H9 (cell line): ENCODE measurements at regions not wholly inside any gene's neighbourhood (a gene's known extent, or its start where the extent isn't known, plus 50 kb on each side); places are given as distances from the start of the nearest gene placed in this dataset.
"Not testable (repeated sequence)": the region's sequence is repeated elsewhere in the genome, so short reads cannot be mapped to it uniquely, and the experiment has no call there.

Source experiments
- DNase-seq: peaks from one replicate; pipeline ENCODE4 v3.0.0-alpha.2; 2017
- H2AFZ ChIP-seq: one replicate; pipeline ENCODE4 v1.6.1; 2013; ENCODE audit warnings: mild to moderate bottlenecking, low read length, control low read depth, moderate library complexity
- H2AK5ac ChIP-seq: 2 replicates; pipeline ENCODE4 v1.6.1; 2013; ENCODE audit warnings: low read length, control low read depth, mixed read lengths; ENCODE audit not compliant: insufficient read length
- H2BK120ac ChIP-seq: one replicate; pipeline ENCODE4 v1.6.1; 2013; ENCODE audit warnings: low read depth, mild to moderate bottlenecking, low read length, control low read depth, inconsistent platforms; ENCODE audit not compliant: poor library complexity, severe bottlenecking
- H2BK12ac ChIP-seq: 2 replicates; pipeline ENCODE4 v1.6.1; 2013; ENCODE audit warnings: low read length, control low read depth, mixed read lengths, low read depth; ENCODE audit not compliant: insufficient read length
- H2BK15ac ChIP-seq: 2 replicates; pipeline ENCODE4 v1.6.1; 2013; ENCODE audit warnings: low read depth, low read length, control low read depth
- H2BK20ac ChIP-seq: one replicate; pipeline ENCODE4 v1.6.1; 2013; ENCODE audit warnings: low read depth, mild to moderate bottlenecking, low read length, control low read depth, inconsistent platforms; ENCODE audit not compliant: poor library complexity, severe bottlenecking
- H2BK5ac ChIP-seq: 2 replicates; pipeline ENCODE4 v1.6.1; 2013; ENCODE audit warnings: low read length, control low read depth, mixed read lengths; ENCODE audit not compliant: insufficient read length
- H3K14ac ChIP-seq: 2 replicates; pipeline ENCODE4 v1.6.1; 2013; ENCODE audit warnings: low read length, control low read depth; ENCODE audit not compliant: insufficient read depth
- H3K18ac ChIP-seq: 2 replicates; pipeline ENCODE4 v1.6.1; 2013; ENCODE audit warnings: low read depth, mild to moderate bottlenecking, mixed read lengths, low read length, control low read depth; ENCODE audit not compliant: insufficient read length
- H3K23ac ChIP-seq: 2 replicates; pipeline ENCODE4 v1.6.1; 2013; ENCODE audit warnings: low read length, control low read depth, mixed read lengths, low read depth; ENCODE audit not compliant: insufficient read length
- H3K23me2 ChIP-seq: 2 replicates; pipeline ENCODE4 v1.6.1; 2013; ENCODE audit warnings: low read depth, mild to moderate bottlenecking, mixed read lengths, low read length, control low read depth; ENCODE audit not compliant: insufficient read length, poor library complexity, severe bottlenecking
- H3K27ac ChIP-seq: 2 replicates; pipeline ENCODE4 v1.5.1; 2013; ENCODE audit warnings: low read length, control low read depth, mixed read lengths, low read depth; ENCODE audit not compliant: insufficient read length
- H3K27me3 ChIP-seq: 2 replicates; pipeline ENCODE4 v1.6.1; 2013; ENCODE audit warnings: low read length, control low read depth, inconsistent platforms; ENCODE audit not compliant: insufficient read depth
- H3K4ac ChIP-seq: 2 replicates; pipeline ENCODE4 v1.6.1; 2013; ENCODE audit warnings: low read depth, mild to moderate bottlenecking, control low read depth, inconsistent platforms, low read length, moderate library complexity
- H3K4me1 ChIP-seq: 2 replicates; pipeline ENCODE4 v1.6.1; 2013; ENCODE audit warnings: low read length, control low read depth, inconsistent platforms; ENCODE audit not compliant: insufficient read depth
- H3K4me2 ChIP-seq: 2 replicates; pipeline ENCODE4 v1.6.1; 2013; ENCODE audit warnings: low read length, control low read depth, mixed read lengths; ENCODE audit not compliant: insufficient read length, insufficient read depth
- H3K56ac ChIP-seq: 2 replicates; pipeline ENCODE4 v1.6.1; 2013; ENCODE audit warnings: low read depth, mild to moderate bottlenecking, mixed read lengths, low read length, control low read depth; ENCODE audit not compliant: insufficient read length
- H3K79me1 ChIP-seq: 2 replicates; pipeline ENCODE4 v1.6.1; 2013; ENCODE audit warnings: low read depth, mild to moderate bottlenecking, moderate library complexity, low read length, control low read depth, inconsistent platforms; ENCODE audit not compliant: insufficient read depth, poor library complexity, severe bottlenecking
- H3K79me2 ChIP-seq: 2 replicates; pipeline ENCODE4 v1.6.1; 2013; ENCODE audit warnings: low read length, control low read depth, inconsistent platforms; ENCODE audit not compliant: insufficient read depth
- H3K9ac ChIP-seq: 2 replicates; pipeline ENCODE4 v1.6.1; 2013; ENCODE audit warnings: low read length, control low read depth, mixed read lengths; ENCODE audit not compliant: insufficient read length; ENCODE audit errors: extremely low read depth
- H3K9me3 ChIP-seq: one replicate; pipeline ENCODE4 v1.6.1; 2013; ENCODE audit warnings: low read depth, low read length, inconsistent platforms; ENCODE audit not compliant: control insufficient read depth
- H3T11ph ChIP-seq: one replicate; pipeline ENCODE4 v1.6.1; 2013; ENCODE audit warnings: mild to moderate bottlenecking, low read length, control low read depth, inconsistent platforms
- H4K20me1 ChIP-seq: one replicate; pipeline ENCODE4 v1.6.1; 2013; ENCODE audit not compliant: control insufficient read depth, insufficient read length, insufficient read depth
- H4K5ac ChIP-seq: 2 replicates; pipeline ENCODE4 v1.6.1; 2013; ENCODE audit warnings: low read depth, mild to moderate bottlenecking, mixed read lengths, low read length, control low read depth; ENCODE audit not compliant: insufficient read length
- H4K8ac ChIP-seq: replicated peaks from 2 replicates; pipeline ENCODE4 v1.6.1; 2013; ENCODE audit warnings: low read length, control low read depth, mixed read lengths, low read depth; ENCODE audit not compliant: insufficient read length
- H4K91ac ChIP-seq: 2 replicates; pipeline ENCODE4 v1.6.1; 2013; ENCODE audit warnings: low read depth, mild to moderate bottlenecking, moderate library complexity, mixed read lengths, low read length, control low read depth; ENCODE audit not compliant: insufficient read length
- H3K27ac Mint-ChIP-seq, 3 experiments: 2 replicates in 2 of 3; 3 replicates in 1 of 3; pipeline ENCODE4 v1.8.0; 2020 to 2021; ENCODE audit warnings: mixed read lengths in 3 of 3, mild to moderate bottlenecking in 1 of 3, moderate library complexity in 1 of 3
- H3K27me3 Mint-ChIP-seq: 2 replicates; pipeline ENCODE4 v1.8.0; 2021; ENCODE audit warnings: low read depth, mild to moderate bottlenecking, moderate library complexity, mixed read lengths
- H3K36me3 Mint-ChIP-seq, 3 experiments: 2 replicates in 2 of 3; 3 replicates in 1 of 3; pipeline ENCODE4 v1.8.0; 2020 to 2021; ENCODE audit warnings: low read depth in 3 of 3, mixed read lengths in 3 of 3; ENCODE audit not compliant: insufficient read depth in 1 of 3
- H3K4me1 Mint-ChIP-seq, 2 experiments: 2 replicates each; pipeline ENCODE4 v1.8.0; 2020; ENCODE audit warnings: mixed read lengths in 2 of 2
- H3K4me3 Mint-ChIP-seq, 2 experiments: 2 replicates in 1 of 2; 3 replicates in 1 of 2; pipeline ENCODE4 v1.8.0; 2020 to 2021; ENCODE audit warnings: mild to moderate bottlenecking in 2 of 2, mixed read lengths in 2 of 2, moderate library complexity in 1 of 2
- H3K9me3 Mint-ChIP-seq, 2 experiments: 2 replicates in 1 of 2; 3 replicates in 1 of 2; pipeline ENCODE4 v1.8.0; 2020; ENCODE audit warnings: mild to moderate bottlenecking in 2 of 2, mixed read lengths in 2 of 2, moderate library complexity in 1 of 2
- CTCF ChIP-seq: fragments of 200-600 bp; sonication (generic); conservative IDR thresholded peaks from 3 replicates; pipeline ENCODE4 v1.8.0; 2021; ENCODE audit warnings: antibody characterized with exemption, mild to moderate bottlenecking
- whole genome bisulfite sequencing: extraction: QIAGEN DNeasy Blood & Tissue Kit; methylation state at CpG from one replicate; pipeline ENCODE4 v1.1.7; 2013; ENCODE audit warnings: missing lambda C conversion rate, low lambda C conversion rate, mixed read lengths; ENCODE audit not compliant: insufficient read length; ENCODE audit errors: extremely low coverage; 5-methylcytosine and 5-hydroxymethylcytosine counted together

- Histone ChIP-seq H3K27me3 (no peaks in the 10 kb centered on the region), H3K79me2 (no peaks in the 10 kb centered on the region), H3K27ac (no peak overlapping the region), H3K56ac (no peak overlapping the region), H2BK20ac (no peak overlapping the region), H3K9me3 (no peaks in the 10 kb centered on the region), H3T11ph (no peak overlapping the region), H3K18ac (no peak overlapping the region), H3K79me1 (no peaks in the 10 kb centered on the region), H3K4me1 (no peaks in the 10 kb centered on the region), H2BK15ac (no peak overlapping the region), H4K20me1 (no peaks in the 10 kb centered on the region), H3K9ac (no peak overlapping the region), H4K5ac (no peak overlapping the region), H4K91ac (no peak overlapping the region), H3K4ac (no peak overlapping the region), H2AK5ac (no peak overlapping the region), H2BK120ac (no peak overlapping the region), H2BK12ac (no peak overlapping the region), H3K23me2 (no peaks in the 10 kb centered on the region), H3K14ac (no peak overlapping the region), H4K8ac (no peak overlapping the region), H2BK5ac (no peak overlapping the region), H3K4me2 (no peak overlapping the region), H2AFZ (no peak overlapping the region), H3K23ac (no peak overlapping the region)
- Mint-ChIP-seq H3K9me3 (peaks cover 6 to 33% of the 10 kb centered on the region in 2 experiments), H3K27ac (no peak overlapping the region), H3K4me1 (no peaks in the 10 kb centered on the region), H3K27me3 (no peaks in the 10 kb centered on the region), H3K4me3 (no peak overlapping the region), H3K36me3 (peaks cover 0 to 4% (median 3%) of the 10 kb centered on the region in 3 experiments; a peak in 3 of 7 replicates)
- no CpG with 5 or more reads among the region's 2 CpGs for WGBS
- no peak for DNase-seq
- no peak for TF ChIP-seq CTCF
Measured at GRCh38 chr4:189232274-189232673, 708.4 kb upstream of the FRG1 start.

- H3K27ac Mint-ChIP-seq, H3K23ac ChIP-seq, H4K91ac ChIP-seq, H3K14ac ChIP-seq, H2BK20ac ChIP-seq, H3K9me3 ChIP-seq, H3K4me1 ChIP-seq, H2AFZ ChIP-seq, H3T11ph ChIP-seq, H3K9ac ChIP-seq, H3K36me3 Mint-ChIP-seq, H2BK5ac ChIP-seq, DNase-seq, H2BK15ac ChIP-seq, H2BK12ac ChIP-seq, H4K8ac ChIP-seq, H3K4me2 ChIP-seq, H3K79me1 ChIP-seq, H3K18ac ChIP-seq, H3K27me3 ChIP-seq, H3K79me2 ChIP-seq, H2AK5ac ChIP-seq, H4K20me1 ChIP-seq, H3K23me2 ChIP-seq, H3K27me3 Mint-ChIP-seq, H4K5ac ChIP-seq, H3K4me3 Mint-ChIP-seq, H3K56ac ChIP-seq, H3K4me1 Mint-ChIP-seq, H3K4ac ChIP-seq, H3K27ac ChIP-seq, H2BK120ac ChIP-seq: not testable (repeated sequence)
- H3K9me3 Mint-ChIP-seq = peaks cover 13 to 46% of the 10 kb centered on the region in 2 experiments
- no CpG with 5 or more reads among the region's 1 CpG for WGBS
Measured at GRCh38 chr4:189233754-189234153, 706.9 kb upstream of the FRG1 start.
